ENCODE measurements at regions not wholly inside any gene's neighbourhood (a gene's known extent, or its start where the extent isn't known, plus 50 kb on each side); places are given as distances from the start of the nearest gene placed in this dataset.

- no peak overlapping the region for H3K4me2 ChIP-seq (ENCODE audit: insufficient read depth, low read length)
- CTCF ChIA-PET, result interaction anchor here (1.3 to 1.8 kb wide), 2 partner anchors 10 to 27 kb away, joined by 3 to 7 read pairs; no protein-coding TSS in a partner anchor
- FAIRE-seq, result no peak
These were observed 291.3 kb downstream of the PCDH10 start for GRCh38 chr4:133440404-133440803.

More at GRCh38 chr4:133440404-133440803, 291.3 kb downstream of the PCDH10 start:
- Histone ChIP-seq H3K27me3 (ENCODE audit: control insufficient read depth in 2 of 2, insufficient read depth in 2 of 2, low read length in 2 of 2) (no peaks in the 10 kb centered on the region), H2AFZ (ENCODE audit: low read depth, low read length) (no peak overlapping the region), H3K36me3 (ENCODE audit: control insufficient read depth in 2 of 2, extremely low read depth in 1 of 2, insufficient read depth in 2 of 2, low read length in 2 of 2) (no peaks in the 10 kb centered on the region), H3K9me1 (replicated peaks; ENCODE audit: control insufficient read depth, extremely low read depth, insufficient read depth, low read length) (no peaks in the 10 kb centered on the region), H3K27ac (ENCODE audit: insufficient read depth, low read depth, low read length) (no peak overlapping the region), H3K4me1 (ENCODE audit: control insufficient read depth, extremely low read depth, insufficient read depth, low read length) (no peaks in the 10 kb centered on the region), H3K9me3 (replicated peaks; ENCODE audit: control insufficient read depth, insufficient read depth, low read length) (no peaks in the 10 kb centered on the region), H4K20me1 (replicated peaks; ENCODE audit: control insufficient read depth, extremely low read depth, insufficient read depth, low read length) (no peaks in the 10 kb centered on the region), H3K79me2 (ENCODE audit: control insufficient read depth, insufficient read depth, low read length) (no peaks in the 10 kb centered on the region), H3K4me3 (replicated peaks in 1 of 3; ENCODE audit: insufficient read depth in 1 of 3, low read depth in 1 of 3, low read length in 3 of 3) (no peak overlapping the region), H3K9ac (replicated peaks; ENCODE audit: extremely low read depth, insufficient read depth, low read length) (no peak overlapping the region)
- BruUV-seq (replicated peaks), result no TSS peak
- POLR2A ChIA-PET, result no interaction called here
- TF ChIP-seq JUN (IDR thresholded peaks at IDR 0.05; ENCODE audit: borderline replicate concordance, insufficient read depth, insufficient read length, low read depth), result no peak
- TF ChIP-seq MYC (IDR thresholded peaks at IDR 0.05; ENCODE audit: low read depth, low read length), result no peak
- TF ChIP-seq EZH2 (IDR thresholded peaks at IDR 0.05; ENCODE audit: borderline replicate concordance, low read depth, low read length, severe bottlenecking), result no peak
- no peak for TF ChIP-seq POLR2A (IDR thresholded peaks at IDR 0.05; ENCODE audit: low read depth, low read length)
- TF ChIP-seq MAX (IDR thresholded peaks at IDR 0.05; ENCODE audit: insufficient read depth, insufficient read length), result no peak
- no peak for TF ChIP-seq FOS (IDR thresholded peaks at IDR 0.05; ENCODE audit: borderline replicate concordance, insufficient read depth, low read length)
- no peak for TF ChIP-seq GATA2 (IDR thresholded peaks at IDR 0.05; ENCODE audit: insufficient read depth, insufficient read length, low read depth, low read length)
- TF ChIP-seq POLR2AphosphoS5 (IDR thresholded peaks at IDR 0.05; ENCODE audit: insufficient read depth, low read depth, low read length), result no peak
- TF ChIP-seq, protein P1, sequence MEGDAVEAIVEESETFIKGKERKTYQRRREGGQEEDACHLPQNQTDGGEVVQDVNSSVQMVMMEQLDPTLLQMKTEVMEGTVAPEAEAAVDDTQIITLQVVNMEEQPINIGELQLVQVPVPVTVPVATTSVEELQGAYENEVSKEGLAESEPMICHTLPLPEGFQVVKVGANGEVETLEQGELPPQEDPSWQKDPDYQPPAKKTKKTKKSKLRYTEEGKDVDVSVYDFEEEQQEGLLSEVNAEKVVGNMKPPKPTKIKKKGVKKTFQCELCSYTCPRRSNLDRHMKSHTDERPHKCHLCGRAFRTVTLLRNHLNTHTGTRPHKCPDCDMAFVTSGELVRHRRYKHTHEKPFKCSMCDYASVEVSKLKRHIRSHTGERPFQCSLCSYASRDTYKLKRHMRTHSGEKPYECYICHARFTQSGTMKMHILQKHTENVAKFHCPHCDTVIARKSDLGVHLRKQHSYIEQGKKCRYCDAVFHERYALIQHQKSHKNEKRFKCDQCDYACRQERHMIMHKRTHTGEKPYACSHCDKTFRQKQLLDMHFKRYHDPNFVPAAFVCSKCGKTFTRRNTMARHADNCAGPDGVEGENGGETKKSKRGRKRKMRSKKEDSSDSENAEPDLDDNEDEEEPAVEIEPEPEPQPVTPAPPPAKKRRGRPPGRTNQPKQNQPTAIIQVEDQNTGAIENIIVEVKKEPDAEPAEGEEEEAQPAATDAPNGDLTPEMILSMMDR (IDR thresholded peaks at IDR 0.05; ENCODE audit: extremely low read depth in 1 of 2, insufficient read depth in 1 of 2, low read depth in 1 of 2, low read length in 2 of 2), result no peak
- dilution Hi-C loops (cut with MboI; ENCODE audit: extremely low pct_ligation_motif_present, low sequenced_read_pairs) (no loop called here), intact Hi-C loops (cut with micrococcal nuclease) (no loop called here)
- DNase-seq (ENCODE audit: low read depth, low spot score), result no peak
